Stimulated activated naive B cell treated with anti-CD40 and anti-IgM and Interleukin-4, amounts not matched to agents 10 μg/mL and 1 μg/mL and 100 μg/mL, for 72 hours (primary cell): ENCODE measurements at regions not wholly inside any gene's neighbourhood (a gene's known extent, or its start where the extent isn't known, plus 50 kb on each side); places are given as distances from the start of the nearest gene placed in this dataset.

Source experiments
- ATAC-seq, 2 donors: fragments of 150-1000 bp; cut with Tn5 transposase; replicated peaks; 2 replicates each; pipeline ENCODE4 v1.10.0; 2021; ENCODE audit warnings: moderate library complexity in 1 of 2
- DNase-seq: peaks from one replicate; pipeline ENCODE4 v3.0.0; 2021
- H3K27ac Mint-ChIP-seq: one replicate; pipeline ENCODE4 v1.8.0; 2022; ENCODE audit warnings: mild to moderate bottlenecking, mixed read lengths
- H3K27me3 Mint-ChIP-seq, 2 donors: one replicate each; pipeline ENCODE4 v1.8.0; 2022; ENCODE audit warnings: mixed read lengths in 2 of 2
- H3K36me3 Mint-ChIP-seq, 2 donors: one replicate each; pipeline ENCODE4 v1.8.0; 2022; ENCODE audit warnings: mixed read lengths in 2 of 2, mild to moderate bottlenecking in 1 of 2
- H3K4me1 Mint-ChIP-seq, 2 donors: one replicate each; pipeline ENCODE4 v1.8.0; 2022; ENCODE audit warnings: mixed read lengths in 2 of 2, mild to moderate bottlenecking in 1 of 2
- H3K4me3 Mint-ChIP-seq, 2 donors: one replicate each; pipeline ENCODE4 v1.8.0; 2022; ENCODE audit warnings: mild to moderate bottlenecking in 2 of 2, mixed read lengths in 2 of 2, moderate library complexity in 1 of 2
- H3K9me3 Mint-ChIP-seq, 2 donors: one replicate each; pipeline ENCODE4 v1.8.0; 2022; ENCODE audit warnings: mixed read lengths in 2 of 2, mild to moderate bottlenecking in 1 of 2

DNA sequence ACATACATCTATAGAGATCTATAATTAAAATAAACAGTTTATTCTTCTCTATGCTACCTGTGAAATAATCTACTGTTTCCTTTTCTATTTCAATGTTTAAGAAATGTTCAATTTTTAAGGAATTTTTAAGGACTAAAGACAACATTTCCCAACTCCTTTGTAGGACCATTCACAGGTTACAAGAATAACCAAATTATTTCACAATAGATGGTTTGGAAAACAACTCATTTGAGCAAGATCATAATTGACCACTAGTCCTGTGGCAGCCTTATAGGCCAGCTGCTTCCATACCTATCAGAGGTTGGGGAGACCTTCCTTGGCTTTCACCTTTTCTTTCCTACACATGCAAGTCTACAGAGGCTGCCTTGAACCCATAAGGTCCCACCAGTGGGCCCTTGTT lies 193.7 kb downstream of the TTC39B start:
- H3K27ac Mint-ChIP-seq: no peak overlapping the region
- no peaks in the 10 kb centered on the region for H3K4me1 Mint-ChIP-seq
- no peak for ATAC-seq
- H3K36me3 Mint-ChIP-seq: no peaks in the 10 kb centered on the region
- H3K27me3 Mint-ChIP-seq: peaks cover 12 to 15% of the 10 kb centered on the region in 2 donors
- H3K4me3 Mint-ChIP-seq: no peak overlapping the region
- peaks cover 3% of the 10 kb centered on the region in 2 donors for H3K9me3 Mint-ChIP-seq
- no peak for DNase-seq

DNA sequence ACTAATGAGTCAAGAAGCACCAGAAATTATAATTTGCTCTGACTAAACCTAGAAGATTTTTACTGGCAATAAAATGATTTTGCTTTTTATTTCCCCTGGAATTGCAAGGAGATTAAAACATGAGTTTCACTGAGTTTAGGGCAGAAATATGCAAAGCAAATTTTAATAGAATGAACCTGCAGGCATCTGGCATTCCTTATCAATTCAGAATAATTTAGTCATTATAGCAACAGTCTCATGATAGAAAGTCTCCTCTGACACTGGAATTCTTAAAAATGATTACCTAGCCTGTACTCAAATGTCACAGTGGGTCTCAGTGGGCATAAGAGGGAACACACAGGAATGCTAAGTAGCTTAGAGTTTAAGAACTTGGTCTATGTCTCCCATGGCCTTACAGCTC lies 195.9 kb downstream of the TTC39B start:
- ATAC-seq (no peak), DNase-seq (no peak)
- peaks cover 3 to 4% of the 10 kb centered on the region in 2 donors for H3K9me3 Mint-ChIP-seq
- peaks cover 2% of the 10 kb centered on the region in 2 donors for H3K27me3 Mint-ChIP-seq
- H3K4me1 Mint-ChIP-seq: no peaks in the 10 kb centered on the region
- no peak overlapping the region for H3K27ac Mint-ChIP-seq
- H3K36me3 Mint-ChIP-seq: no peaks in the 10 kb centered on the region
- H3K4me3 Mint-ChIP-seq: no peak overlapping the region

DNA sequence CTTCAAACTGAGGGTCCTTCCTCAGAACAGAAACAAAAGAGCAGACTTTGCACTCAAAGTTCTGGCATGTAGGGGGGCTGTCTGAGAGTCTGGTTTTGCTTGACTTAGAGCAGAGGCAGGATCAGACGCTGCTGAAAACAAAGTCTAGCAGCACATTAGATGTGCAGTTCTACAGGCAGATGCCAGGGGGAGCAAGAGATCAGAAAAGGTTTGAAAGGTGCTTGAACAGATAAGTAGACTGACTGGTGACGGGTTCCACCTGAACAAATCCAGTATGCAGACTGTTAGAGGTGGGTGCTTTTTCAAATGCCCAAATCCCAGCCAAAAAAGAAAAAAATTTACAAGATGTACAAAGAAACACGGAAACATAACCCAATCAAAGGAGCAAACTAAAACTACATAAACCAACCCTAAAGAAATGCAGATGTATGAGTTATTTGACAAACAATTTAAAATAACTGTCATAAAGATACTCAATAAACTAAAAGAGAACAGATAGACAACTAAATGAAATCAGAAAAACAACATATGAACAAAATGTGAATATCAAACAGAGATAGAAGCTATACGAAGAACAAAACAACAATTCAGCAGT lies 194.7 kb upstream of the FREM1 start:
- DNase-seq (no peak), ATAC-seq (peak; percentile 68 to 75)
- peaks cover 3 to 4% of the 10 kb centered on the region in 2 donors for H3K9me3 Mint-ChIP-seq
- H3K4me3 Mint-ChIP-seq: no peak overlapping the region
- H3K36me3 Mint-ChIP-seq: no peaks in the 10 kb centered on the region
- H3K4me1 Mint-ChIP-seq: no peaks in the 10 kb centered on the region
- peaks cover 8 to 13% of the 10 kb centered on the region in 2 donors for H3K27me3 Mint-ChIP-seq
- no peak overlapping the region for H3K27ac Mint-ChIP-seq

DNA sequence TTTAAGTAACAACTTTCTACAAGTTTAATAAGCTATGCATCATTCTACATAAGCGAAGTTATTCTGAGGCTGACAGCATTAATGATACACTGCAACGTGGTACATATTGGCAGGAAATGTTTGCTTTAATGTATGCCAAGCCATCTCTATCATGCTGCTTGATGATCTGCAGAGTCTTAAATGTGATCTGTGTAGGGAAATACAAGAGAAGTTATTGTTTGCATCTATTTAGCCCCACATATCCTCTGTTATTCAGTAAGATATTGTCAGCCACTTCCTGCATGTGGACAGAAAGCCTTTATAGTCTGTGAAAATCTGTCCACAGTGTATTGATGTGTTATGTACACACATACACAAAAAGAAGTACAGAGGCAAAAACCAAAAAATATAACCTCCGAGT lies 193.1 kb upstream of the FREM1 start:
- H3K27me3 Mint-ChIP-seq: peaks cover 11 to 13% of the 10 kb centered on the region in 2 donors
- peaks cover 0 to 1% of the 10 kb centered on the region in 2 donors for H3K9me3 Mint-ChIP-seq
- ATAC-seq (no peak), DNase-seq (no peak)
- H3K36me3 Mint-ChIP-seq: no peaks in the 10 kb centered on the region
- no peaks in the 10 kb centered on the region for H3K4me1 Mint-ChIP-seq
- H3K27ac Mint-ChIP-seq: no peak overlapping the region
- H3K4me3 Mint-ChIP-seq: no peak overlapping the region

DNA sequence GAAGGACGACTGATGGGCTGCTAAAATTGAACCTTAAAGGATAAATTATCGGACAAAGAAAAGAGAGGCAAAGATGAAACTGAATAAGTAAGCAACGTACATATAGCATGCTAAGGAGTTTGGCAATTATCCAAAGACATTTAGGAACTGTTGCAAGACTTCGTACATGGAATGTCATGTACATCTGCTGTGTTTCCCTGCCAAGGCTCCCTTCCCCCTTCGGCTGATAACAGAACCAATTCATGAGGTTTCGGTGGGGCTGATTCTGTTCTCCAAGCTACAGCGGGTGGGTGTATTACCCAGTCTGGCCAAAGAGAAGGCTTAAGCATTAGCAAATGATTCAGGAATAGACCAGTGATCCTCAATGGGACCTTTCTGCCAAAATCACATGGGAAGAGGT lies 190.9 kb upstream of the FREM1 start:
- DNase-seq: no peak
- H3K4me3 Mint-ChIP-seq: no peak overlapping the region
- H3K4me1 Mint-ChIP-seq: no peaks in the 10 kb centered on the region
- H3K27ac Mint-ChIP-seq: no peak overlapping the region
- H3K27me3 Mint-ChIP-seq: peaks cover 17 to 21% of the 10 kb centered on the region in 2 donors
- no peaks in the 10 kb centered on the region for H3K36me3 Mint-ChIP-seq
- no peaks in the 10 kb centered on the region for H3K9me3 Mint-ChIP-seq
- no peak for ATAC-seq

DNA sequence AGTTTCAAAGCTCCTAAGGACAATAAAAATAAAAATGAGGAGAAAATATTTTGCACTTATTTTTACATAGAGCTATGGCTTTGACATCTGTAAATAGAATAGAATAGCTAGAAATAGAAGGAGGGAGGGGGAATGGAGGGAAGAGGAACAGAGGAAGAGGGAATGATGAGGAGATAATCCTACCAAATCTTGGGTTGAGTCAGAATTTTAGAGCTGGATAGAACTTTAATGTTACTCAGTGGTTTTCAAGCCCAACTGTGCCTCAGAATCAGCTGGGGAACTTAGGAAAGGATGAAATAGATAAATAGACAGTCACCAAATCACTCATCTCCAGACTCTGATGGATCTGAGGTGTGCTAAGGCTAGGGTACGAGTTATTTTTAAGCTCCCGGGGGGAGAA lies 190.3 kb upstream of the FREM1 start:
- H3K27me3 Mint-ChIP-seq: peaks cover 17 to 21% of the 10 kb centered on the region in 2 donors
- H3K36me3 Mint-ChIP-seq: no peaks in the 10 kb centered on the region
- H3K4me1 Mint-ChIP-seq: no peaks in the 10 kb centered on the region
- no peaks in the 10 kb centered on the region for H3K9me3 Mint-ChIP-seq
- ATAC-seq: no peak
- no peak for DNase-seq
- H3K27ac Mint-ChIP-seq: no peak overlapping the region
- no peak overlapping the region for H3K4me3 Mint-ChIP-seq

DNA sequence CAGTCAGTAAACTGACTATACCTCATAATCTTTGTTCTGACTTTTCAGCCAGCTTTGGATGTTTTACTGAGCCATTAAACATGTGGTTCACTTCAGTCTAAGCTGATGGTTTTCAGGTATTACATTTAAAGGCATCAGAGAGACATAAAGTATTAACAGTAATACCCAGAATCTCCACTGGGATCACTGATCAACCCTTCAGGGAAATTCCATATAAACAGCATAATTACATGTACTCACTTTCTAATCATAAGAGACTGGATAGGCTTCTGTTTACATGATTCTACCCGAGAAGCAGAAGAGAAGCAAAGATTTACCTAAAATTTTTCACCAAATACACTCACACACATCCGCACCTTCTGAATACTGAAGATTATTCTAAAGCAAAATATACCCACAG lies 186.7 kb upstream of the FREM1 start:
- Mint-ChIP-seq H3K4me3 (no peak overlapping the region), H3K9me3 (peaks cover 0 to 2% of the 10 kb centered on the region in 2 donors), H3K36me3 (no peaks in the 10 kb centered on the region), H3K4me1 (no peaks in the 10 kb centered on the region), H3K27ac (no peak overlapping the region), H3K27me3 (peaks cover 12 to 16% of the 10 kb centered on the region in 2 donors)
- DNase-seq (no peak), ATAC-seq (no peak)

DNA sequence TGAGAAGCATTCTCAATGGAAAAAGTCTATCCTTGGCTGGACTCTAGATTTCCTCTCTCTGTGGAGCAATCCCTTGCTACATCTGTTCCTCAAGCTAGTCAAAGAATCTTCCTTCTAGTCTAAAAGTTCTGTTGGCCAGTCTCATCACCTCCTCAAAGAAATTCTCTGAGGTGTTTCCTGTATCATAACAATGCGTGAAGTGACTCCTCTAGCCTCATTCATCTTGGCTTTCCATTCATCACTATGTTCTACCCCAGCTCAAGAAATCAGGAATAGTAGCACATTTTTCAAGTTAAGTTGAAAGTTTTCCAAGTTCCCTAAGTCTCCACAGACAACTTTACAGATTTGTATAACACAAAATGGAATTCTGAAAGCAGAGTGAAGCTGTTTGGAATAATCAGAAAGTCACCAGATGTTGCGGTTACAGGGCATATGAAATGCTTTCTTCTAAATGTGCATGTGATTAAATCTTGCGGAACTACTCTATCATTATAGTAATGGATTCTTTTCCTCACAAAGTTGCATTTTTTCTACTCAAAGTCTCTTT lies 176.6 kb upstream of the FREM1 start:
- Mint-ChIP-seq H3K4me3 (no peak overlapping the region), H3K9me3 (no peaks in the 10 kb centered on the region), H3K27ac (no peak overlapping the region), H3K36me3 (no peaks in the 10 kb centered on the region), H3K27me3 (peaks cover 0 to 5% of the 10 kb centered on the region in 2 donors), H3K4me1 (no peaks in the 10 kb centered on the region)
- ATAC-seq: no peak
- DNase-seq: no peak

DNA sequence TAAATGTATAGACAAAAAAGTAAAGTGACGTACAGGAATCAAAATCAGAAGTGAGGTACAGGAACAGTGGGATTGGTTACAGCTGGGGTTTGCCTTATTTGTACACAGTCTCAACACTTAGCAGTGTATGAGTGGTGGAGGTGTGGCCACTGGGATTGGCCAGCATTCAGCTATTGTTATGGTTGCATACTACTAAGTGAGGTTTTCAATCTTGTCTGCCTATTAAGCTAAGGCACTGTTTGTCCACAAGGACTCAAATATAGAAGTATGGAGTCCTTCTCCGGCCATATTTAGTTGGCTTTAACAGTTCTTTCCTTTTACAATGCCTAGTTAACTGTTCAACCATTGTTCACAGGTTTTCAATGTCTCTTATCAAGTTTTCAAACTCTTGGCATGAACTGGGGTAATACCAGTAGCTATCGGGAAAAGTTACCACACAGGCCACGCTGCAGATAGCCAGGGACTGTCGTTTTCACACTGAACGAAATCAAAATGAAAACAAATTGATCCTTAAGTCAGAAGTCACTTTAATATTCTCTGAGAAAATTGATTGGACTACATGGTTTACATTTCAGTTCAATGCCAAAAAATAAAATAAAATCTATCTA lies 176.0 kb upstream of the FREM1 start:
- H3K27ac Mint-ChIP-seq: no peak overlapping the region
- no peaks in the 10 kb centered on the region for H3K36me3 Mint-ChIP-seq
- H3K4me3 Mint-ChIP-seq: no peak overlapping the region
- DNase-seq (no peak), ATAC-seq (no peak)
- peaks cover 0 to 5% of the 10 kb centered on the region in 2 donors for H3K27me3 Mint-ChIP-seq
- H3K9me3 Mint-ChIP-seq: no peaks in the 10 kb centered on the region
- H3K4me1 Mint-ChIP-seq: no peaks in the 10 kb centered on the region

DNA sequence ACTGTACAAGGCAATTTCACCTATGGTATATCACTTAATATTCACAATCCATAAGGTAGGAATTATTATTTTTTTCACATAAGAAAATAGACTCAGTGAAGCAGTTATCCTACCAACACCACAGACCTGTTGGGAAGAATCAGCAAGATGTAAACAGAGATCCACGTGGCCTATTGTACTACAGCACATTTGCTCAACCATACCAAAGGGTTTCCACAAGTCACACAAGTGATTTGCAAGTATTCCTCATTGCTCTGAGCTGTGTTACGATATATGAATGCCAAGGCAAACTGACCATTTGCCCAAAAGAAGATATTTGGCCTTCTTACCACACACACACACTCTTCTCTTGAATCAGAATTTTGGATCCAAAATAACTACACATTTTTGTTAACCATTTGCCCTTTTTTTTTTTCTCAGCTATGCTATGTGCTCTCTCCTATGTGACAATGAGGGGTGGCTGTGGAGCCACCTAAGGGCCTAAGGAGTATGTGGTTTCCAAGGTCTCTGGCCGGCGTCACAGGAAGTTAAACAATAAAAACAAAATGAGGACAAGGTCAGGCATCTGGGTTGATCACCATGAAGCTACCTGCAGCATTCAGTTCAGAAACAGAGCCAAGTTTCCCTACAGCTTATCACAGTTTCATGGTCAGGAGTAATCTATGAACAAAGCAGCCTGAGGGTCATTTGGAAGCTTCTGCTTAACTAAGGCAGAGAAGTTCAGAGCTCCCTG lies 171.0 kb upstream of the FREM1 start:
- Mint-ChIP-seq H3K4me3 (no peak overlapping the region), H3K27ac (no peak overlapping the region), H3K36me3 (no peaks in the 10 kb centered on the region), H3K4me1 (no peaks in the 10 kb centered on the region), H3K27me3 (peaks cover 5 to 6% of the 10 kb centered on the region in 2 donors), H3K9me3 (peaks cover 0 to 2% of the 10 kb centered on the region in 2 donors)
- DNase-seq: no peak
- no peak for ATAC-seq

DNA sequence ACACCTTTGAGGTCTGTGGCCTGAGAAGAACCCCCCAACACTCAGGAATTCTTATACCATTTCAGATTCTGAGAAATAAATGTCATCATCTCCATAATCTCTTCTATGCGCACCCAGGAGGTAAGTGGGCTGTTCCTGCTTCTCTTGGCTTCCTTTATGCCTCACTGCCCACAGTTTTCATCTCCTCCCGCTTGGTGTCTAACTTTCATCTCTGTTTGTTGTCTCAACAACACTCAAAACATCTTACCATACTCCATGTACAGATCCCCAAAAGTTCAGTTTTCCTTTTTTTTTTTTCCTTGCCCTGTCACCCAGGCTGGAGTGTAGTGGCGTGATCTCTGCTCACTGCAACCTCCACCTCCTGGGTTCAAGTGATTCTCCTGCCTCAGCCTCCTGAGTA lies 170.2 kb upstream of the FREM1 start:
- H3K27me3 Mint-ChIP-seq: peaks cover 5 to 6% of the 10 kb centered on the region in 2 donors
- no peaks in the 10 kb centered on the region for H3K36me3 Mint-ChIP-seq
- H3K27ac Mint-ChIP-seq: no peak overlapping the region
- no peak overlapping the region for H3K4me3 Mint-ChIP-seq
- H3K4me1 Mint-ChIP-seq: no peaks in the 10 kb centered on the region
- DNase-seq: no peak
- no peak for ATAC-seq
- peaks cover 0 to 2% of the 10 kb centered on the region in 2 donors for H3K9me3 Mint-ChIP-seq

DNA sequence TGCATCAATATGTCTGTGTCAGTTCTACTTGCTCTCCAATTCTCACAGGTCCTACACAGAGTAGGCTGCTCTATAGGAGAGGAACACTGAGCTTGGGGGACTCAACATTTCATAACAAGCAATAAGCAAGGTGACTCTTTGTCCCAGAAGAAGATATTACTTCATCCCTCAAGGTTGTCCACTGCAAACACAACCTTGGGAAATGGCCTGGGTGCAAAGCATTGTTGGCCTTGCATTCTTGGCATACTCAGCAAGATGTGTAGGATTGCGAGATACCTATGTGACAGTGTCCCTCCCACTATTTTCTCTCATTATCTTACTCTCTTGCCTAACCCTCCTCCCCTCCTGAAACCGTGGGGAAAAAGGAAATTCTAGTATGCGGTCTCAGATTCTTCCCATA lies 169.8 kb upstream of the FREM1 start:
- Mint-ChIP-seq H3K4me1 (no peaks in the 10 kb centered on the region), H3K36me3 (no peaks in the 10 kb centered on the region), H3K9me3 (peaks cover 4 to 6% of the 10 kb centered on the region in 2 donors), H3K27ac (no peak overlapping the region), H3K4me3 (no peak overlapping the region), H3K27me3 (peaks cover 6 to 9% of the 10 kb centered on the region in 2 donors)
- no peak for ATAC-seq
- DNase-seq: no peak

DNA sequence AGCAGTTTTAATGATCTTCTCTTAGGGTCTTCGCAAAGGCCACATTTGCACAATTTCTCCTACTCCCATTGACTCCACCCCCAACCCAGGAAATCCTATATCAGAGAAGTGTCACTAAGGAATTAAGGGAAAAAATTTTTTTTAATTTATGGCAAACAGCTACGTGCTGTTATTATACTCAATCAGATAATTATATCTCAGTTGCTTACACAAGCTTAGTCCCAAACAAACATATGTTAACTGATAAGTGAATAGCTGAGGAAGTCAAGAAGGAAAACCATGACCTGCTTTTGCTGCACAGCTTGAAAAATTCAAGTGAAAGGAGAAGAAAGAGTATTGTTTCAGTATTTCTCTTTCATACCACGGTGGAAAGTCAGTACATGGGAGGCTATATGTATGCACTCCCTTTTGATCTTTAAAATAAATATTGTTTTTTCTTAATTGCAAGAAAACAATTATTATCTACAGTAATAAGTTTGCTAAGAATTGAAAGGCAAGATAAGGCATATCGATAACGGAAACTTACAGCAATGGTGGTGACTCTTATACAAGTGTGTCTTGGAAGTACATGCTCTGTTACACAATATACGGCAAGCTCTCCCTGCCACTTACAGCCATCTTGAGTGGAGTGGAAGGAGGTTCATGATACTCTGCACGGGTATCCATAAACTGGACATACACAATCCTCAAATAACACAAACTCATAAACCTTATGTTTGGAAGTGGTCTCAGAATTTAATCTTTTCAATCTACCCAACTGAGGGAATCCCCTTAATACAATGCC lies 167.9 kb upstream of the FREM1 start:
- Mint-ChIP-seq H3K27me3 (peaks cover 6% of the 10 kb centered on the region in 2 donors), H3K4me1 (no peaks in the 10 kb centered on the region), H3K36me3 (no peaks in the 10 kb centered on the region), H3K4me3 (no peak overlapping the region), H3K27ac (no peak overlapping the region), H3K9me3 (peaks cover 6 to 10% of the 10 kb centered on the region in 2 donors)
- DNase-seq (no peak), ATAC-seq (no peak)

DNA sequence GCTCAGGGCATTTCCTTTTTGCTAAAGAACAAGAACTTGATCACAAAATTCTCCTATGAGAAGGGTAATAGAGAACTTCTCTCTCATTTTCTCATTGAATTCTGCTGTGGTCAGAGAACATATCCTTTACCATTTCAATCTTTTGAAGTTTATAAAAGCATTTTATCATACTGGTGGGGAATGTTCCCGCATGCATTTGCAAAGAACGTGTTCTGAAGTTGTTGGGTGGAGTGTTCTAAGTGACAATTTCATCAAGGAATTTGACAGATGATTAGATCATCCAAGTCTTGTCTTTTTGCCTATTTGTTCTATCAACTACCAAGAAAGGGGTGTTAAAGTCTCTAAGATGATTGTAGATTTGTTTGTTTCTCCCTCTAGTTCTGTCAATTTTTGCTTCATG lies 163.4 kb upstream of the FREM1 start:
- Mint-ChIP-seq H3K36me3 (no peaks in the 10 kb centered on the region), H3K4me3 (no peak overlapping the region), H3K27ac (no peak overlapping the region), H3K9me3 (peaks cover 6 to 10% of the 10 kb centered on the region in 2 donors), H3K4me1 (no peaks in the 10 kb centered on the region), H3K27me3 (peaks cover 6% of the 10 kb centered on the region in 2 donors)
- DNase-seq: no peak
- no peak for ATAC-seq
